ENCODE measurements at regions not wholly inside any gene's neighbourhood (a gene's known extent, or its start where the extent isn't known, plus 50 kb on each side); places are given as distances from the start of the nearest gene placed in this dataset.

DNA sequence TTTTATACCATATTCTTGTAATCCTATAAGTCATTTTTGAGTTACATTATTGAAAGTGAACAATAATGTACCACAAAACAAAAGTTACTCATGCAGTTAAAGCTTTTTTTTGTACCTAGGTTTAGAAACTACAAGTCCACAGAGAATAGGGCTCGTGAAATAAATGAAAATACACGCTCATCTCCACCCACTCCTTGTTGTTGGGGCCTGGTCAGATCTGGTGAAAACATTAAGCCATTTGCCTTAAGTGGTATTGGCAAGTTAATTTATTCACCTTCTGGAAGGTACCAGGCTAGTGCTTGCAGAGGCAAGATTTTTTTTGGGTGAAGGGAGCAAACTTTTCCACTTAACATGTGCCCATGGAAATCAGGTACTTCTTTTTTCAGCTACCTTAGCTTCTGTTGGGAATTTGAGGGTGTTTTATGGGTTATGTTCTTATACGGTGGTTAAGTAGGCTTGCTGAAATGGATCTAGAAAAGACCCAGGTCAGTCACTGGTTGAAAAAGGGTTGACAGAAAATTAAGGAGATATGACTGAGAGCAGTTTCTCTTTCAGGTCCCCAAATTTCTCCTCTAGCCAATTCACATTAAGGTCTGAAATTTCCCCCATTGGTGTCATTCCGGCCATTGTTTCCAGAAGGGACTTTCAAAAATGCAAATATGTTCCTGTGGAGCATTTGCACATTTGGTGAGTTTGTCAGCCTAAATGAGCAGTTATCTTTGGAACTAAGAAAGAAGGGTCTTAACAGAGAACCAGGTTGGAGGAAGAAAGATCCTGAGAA lies 143.3 kb downstream of the KCNRG start:
- Histone ChIP-seq H3K4me3 (ENCODE audit: low read depth, low read length) (no peak overlapping the region), H3K4me1 (peaks cover 3% of the 10 kb centered on the region; the same call in 1 of the 2 replicates), H3K9me3 (no peaks in the 10 kb centered on the region), H3K27me3 (no peaks in the 10 kb centered on the region), H3K36me3 (no peaks in the 10 kb centered on the region)
- DNase-seq, result no peak
- TF ChIP-seq, protein P1, sequence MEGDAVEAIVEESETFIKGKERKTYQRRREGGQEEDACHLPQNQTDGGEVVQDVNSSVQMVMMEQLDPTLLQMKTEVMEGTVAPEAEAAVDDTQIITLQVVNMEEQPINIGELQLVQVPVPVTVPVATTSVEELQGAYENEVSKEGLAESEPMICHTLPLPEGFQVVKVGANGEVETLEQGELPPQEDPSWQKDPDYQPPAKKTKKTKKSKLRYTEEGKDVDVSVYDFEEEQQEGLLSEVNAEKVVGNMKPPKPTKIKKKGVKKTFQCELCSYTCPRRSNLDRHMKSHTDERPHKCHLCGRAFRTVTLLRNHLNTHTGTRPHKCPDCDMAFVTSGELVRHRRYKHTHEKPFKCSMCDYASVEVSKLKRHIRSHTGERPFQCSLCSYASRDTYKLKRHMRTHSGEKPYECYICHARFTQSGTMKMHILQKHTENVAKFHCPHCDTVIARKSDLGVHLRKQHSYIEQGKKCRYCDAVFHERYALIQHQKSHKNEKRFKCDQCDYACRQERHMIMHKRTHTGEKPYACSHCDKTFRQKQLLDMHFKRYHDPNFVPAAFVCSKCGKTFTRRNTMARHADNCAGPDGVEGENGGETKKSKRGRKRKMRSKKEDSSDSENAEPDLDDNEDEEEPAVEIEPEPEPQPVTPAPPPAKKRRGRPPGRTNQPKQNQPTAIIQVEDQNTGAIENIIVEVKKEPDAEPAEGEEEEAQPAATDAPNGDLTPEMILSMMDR (IDR thresholded peaks at IDR 0.05; ENCODE audit: low read depth, low read length), result no peak

DNA sequence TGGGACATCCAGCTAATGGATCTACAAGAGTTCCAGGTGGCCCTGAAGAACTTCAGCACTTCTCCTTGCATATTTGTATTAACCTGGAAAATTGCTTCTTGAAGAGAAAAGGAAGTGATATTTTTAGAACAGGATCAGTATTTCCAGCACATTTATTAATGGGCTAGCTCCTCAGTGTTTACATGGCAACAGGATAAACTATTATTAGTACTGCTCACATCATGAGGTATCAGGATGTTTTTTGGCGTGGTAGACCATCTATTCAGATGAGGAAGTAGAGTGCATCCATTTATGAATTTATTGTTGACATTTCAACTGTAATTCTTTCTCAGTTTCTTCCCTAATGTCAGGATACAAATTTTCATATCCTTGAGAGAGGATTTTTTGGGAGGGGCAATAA lies 144.4 kb downstream of the KCNRG start:
- TF ChIP-seq, protein P1 (IDR thresholded peaks at IDR 0.05; ENCODE audit: low read depth, low read length), result no peak
- no peak for DNase-seq
- H3K9me3 ChIP-seq, result no peaks in the 10 kb centered on the region
- no peaks in the 10 kb centered on the region for H3K27me3 ChIP-seq
- no peaks in the 10 kb centered on the region for H3K36me3 ChIP-seq
- no peak overlapping the region for H3K4me3 ChIP-seq (ENCODE audit: low read depth, low read length)
- peaks cover 3% of the 10 kb centered on the region; the same call in 1 of the 2 replicates for H3K4me1 ChIP-seq

DNA sequence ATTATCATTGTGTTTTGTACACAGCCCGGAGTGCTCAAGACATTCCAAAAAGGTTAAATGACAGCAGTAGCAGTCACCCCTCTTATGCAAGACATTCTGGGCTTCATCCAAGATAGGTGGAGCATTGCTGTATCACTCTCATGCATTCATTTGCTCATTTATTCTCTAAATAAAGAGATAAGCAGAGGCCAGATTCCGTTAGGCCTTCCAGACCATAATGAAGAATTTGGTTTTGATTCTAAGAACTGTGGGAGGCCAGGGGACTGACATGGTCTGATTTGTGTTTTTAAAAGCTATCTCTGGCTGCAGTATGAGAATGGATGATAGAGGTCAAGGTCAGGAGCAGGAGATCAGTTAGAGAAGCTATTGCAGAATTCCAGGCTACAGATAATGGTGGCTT lies 145.8 kb downstream of the KCNRG start:
- Histone ChIP-seq H3K36me3 (no peaks in the 10 kb centered on the region), H3K4me1 (peaks cover 3% of the 10 kb centered on the region; the same call in 1 of the 2 replicates), H3K4me3 (ENCODE audit: low read depth, low read length) (no peak overlapping the region), H3K27me3 (no peaks in the 10 kb centered on the region), H3K9me3 (no peaks in the 10 kb centered on the region)
- no peak for DNase-seq
- TF ChIP-seq, protein P1 (IDR thresholded peaks at IDR 0.05; ENCODE audit: low read depth, low read length), result no peak

DNA sequence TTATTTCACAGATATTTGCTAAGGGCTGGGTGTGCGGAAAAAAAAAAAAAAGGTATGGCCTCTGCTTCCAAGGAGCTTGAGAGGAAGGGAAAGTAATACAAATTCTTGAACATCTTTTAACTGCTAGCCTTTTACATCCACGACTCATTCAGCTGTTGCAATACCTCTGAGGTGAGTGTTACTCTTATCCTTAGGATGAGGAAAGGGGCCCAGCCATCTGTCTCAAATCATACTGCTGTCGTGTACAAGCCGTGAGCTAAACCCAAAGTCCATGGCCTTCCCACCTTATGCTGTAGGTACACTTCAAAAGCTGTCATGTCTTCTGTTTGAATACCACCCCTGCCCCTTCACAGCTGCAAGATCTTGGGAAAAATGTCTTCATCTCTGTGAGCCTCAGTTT lies 146.8 kb downstream of the KCNRG start:
- TF ChIP-seq, protein P1 (IDR thresholded peaks at IDR 0.05; ENCODE audit: low read depth, low read length), result no peak
- no peaks in the 10 kb centered on the region for H3K36me3 ChIP-seq
- DNase-seq, result no peak
- no peak overlapping the region for H3K4me3 ChIP-seq (ENCODE audit: low read depth, low read length)
- H3K9me3 ChIP-seq, result no peaks in the 10 kb centered on the region
- no peaks in the 10 kb centered on the region for H3K27me3 ChIP-seq
- H3K4me1 ChIP-seq, result peaks cover 3% of the 10 kb centered on the region; the same call in 1 of the 2 replicates

DNA sequence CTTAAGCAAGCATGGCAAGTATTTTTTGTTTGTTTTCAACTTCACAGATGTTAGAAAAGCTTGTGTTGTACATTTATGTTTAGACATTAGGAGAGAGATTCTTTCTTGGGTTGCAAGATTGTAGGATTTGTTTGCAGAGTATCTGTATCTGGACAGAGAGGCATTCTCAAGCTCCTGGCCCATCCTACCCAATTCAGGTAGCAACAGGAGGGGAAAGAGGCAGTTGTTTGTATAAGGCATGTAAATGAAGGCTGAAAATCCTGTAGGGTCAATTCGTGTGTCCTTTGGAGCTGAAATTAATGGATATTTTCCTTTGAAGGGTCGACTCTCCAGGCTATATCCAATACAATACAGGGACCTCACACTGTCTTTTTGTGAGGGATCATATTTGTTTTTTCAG lies 147.3 kb downstream of the KCNRG start:
- TF ChIP-seq, protein P1 (IDR thresholded peaks at IDR 0.05; ENCODE audit: low read depth, low read length), result no peak
- Histone ChIP-seq H3K36me3 (no peaks in the 10 kb centered on the region), H3K27me3 (no peaks in the 10 kb centered on the region), H3K4me3 (ENCODE audit: low read depth, low read length) (no peak overlapping the region), H3K9me3 (no peaks in the 10 kb centered on the region), H3K4me1 (peaks cover 3% of the 10 kb centered on the region; the same call in 1 of the 2 replicates)
- DNase-seq, result no peak

DNA sequence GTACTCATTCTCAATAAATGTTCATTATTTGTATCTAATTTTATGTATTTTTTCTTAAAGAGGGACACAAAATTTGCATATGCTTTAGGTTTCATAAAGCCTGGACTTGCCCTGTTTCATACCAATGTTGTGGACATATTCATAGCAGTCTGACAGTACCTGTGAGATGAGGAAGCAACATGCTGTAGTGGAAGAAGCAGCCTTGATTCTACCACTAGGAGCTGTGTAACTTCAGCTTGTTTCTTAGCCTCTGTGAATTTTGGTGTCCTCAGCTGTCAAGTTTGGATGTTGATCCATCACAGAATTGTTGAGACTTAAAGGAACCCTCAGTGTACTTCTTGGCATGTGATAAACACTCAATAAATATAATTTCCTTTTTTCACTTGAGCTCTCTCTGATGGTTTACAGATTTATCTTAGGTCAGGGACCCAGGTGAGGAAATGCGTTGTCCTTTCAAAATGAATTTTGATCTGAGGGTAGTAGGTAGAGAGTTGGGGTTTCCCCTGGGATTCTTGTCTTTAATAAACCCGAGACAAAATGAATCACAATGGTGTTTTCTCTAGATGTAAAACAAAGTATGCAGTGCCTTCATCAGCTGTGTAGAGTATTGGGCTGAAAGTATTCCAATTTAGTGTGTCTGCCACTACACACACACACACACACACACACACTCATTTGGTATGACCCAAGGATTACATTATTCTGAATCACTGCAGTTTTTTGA lies 152.1 kb downstream of the KCNRG start:
- Histone ChIP-seq H3K36me3 (no peaks in the 10 kb centered on the region), H3K9me3 (no peaks in the 10 kb centered on the region), H3K27me3 (no peaks in the 10 kb centered on the region), H3K4me1 (no peaks in the 10 kb centered on the region; the same call in 1 of the 2 replicates), H3K4me3 (ENCODE audit: low read depth, low read length) (no peak overlapping the region)
- no peak for DNase-seq
- TF ChIP-seq, protein P1 (IDR thresholded peaks at IDR 0.05; ENCODE audit: low read depth, low read length), result no peak
